ENCODE measurements at regions not wholly inside any gene's neighbourhood (a gene's known extent, or its start where the extent isn't known, plus 50 kb on each side); places are given as distances from the start of the nearest gene placed in this dataset.

DNA sequence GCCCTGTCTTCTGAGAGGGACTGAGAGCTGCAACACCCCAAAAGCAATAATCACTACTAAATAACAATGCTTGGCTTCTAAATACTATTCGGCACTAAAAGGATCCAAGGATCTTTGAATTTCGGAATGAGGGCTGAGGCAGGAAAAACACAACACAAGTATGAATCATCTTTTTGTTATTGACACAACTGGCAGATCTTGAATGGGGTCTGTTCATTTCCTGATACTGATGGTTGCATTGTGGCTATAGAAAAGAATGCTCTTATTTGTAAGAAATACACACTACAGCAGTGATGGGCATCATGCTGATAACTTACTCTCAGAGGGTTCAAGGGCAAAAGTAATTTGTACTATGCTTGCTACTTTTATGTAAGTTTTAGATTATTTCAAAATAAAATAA lies 149.2 kb upstream of the PLD5 start:
- TF ChIP-seq POLR2A (IDR thresholded peaks at IDR 0.05): no peak
- TF ChIP-seq, protein P1, sequence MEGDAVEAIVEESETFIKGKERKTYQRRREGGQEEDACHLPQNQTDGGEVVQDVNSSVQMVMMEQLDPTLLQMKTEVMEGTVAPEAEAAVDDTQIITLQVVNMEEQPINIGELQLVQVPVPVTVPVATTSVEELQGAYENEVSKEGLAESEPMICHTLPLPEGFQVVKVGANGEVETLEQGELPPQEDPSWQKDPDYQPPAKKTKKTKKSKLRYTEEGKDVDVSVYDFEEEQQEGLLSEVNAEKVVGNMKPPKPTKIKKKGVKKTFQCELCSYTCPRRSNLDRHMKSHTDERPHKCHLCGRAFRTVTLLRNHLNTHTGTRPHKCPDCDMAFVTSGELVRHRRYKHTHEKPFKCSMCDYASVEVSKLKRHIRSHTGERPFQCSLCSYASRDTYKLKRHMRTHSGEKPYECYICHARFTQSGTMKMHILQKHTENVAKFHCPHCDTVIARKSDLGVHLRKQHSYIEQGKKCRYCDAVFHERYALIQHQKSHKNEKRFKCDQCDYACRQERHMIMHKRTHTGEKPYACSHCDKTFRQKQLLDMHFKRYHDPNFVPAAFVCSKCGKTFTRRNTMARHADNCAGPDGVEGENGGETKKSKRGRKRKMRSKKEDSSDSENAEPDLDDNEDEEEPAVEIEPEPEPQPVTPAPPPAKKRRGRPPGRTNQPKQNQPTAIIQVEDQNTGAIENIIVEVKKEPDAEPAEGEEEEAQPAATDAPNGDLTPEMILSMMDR (IDR thresholded peaks at IDR 0.05): no peak
- TF ChIP-seq EP300 (IDR thresholded peaks at IDR 0.05): no peak

Measured in upper lobe of left lung (tissue), 4 donors.